Activated CD8-positive, alpha-beta memory T cell treated with anti-CD3 and anti-CD28 coated beads, Interleukin-2, amount 50 U/mL, for 1 hour (primary cell): ENCODE measurements at regions not wholly inside any gene's neighbourhood (a gene's known extent, or its start where the extent isn't known, plus 50 kb on each side); places are given as distances from the start of the nearest gene placed in this dataset.
"Not testable (repeated sequence)": the region's sequence is repeated elsewhere in the genome, so short reads cannot be mapped to it uniquely, and the experiment has no call there.

Experiments used
- DNase-seq: peaks from one replicate; pipeline ENCODE4 v3.0.0-alpha.2; 2020; ENCODE audit errors: extremely low read depth

DNA sequence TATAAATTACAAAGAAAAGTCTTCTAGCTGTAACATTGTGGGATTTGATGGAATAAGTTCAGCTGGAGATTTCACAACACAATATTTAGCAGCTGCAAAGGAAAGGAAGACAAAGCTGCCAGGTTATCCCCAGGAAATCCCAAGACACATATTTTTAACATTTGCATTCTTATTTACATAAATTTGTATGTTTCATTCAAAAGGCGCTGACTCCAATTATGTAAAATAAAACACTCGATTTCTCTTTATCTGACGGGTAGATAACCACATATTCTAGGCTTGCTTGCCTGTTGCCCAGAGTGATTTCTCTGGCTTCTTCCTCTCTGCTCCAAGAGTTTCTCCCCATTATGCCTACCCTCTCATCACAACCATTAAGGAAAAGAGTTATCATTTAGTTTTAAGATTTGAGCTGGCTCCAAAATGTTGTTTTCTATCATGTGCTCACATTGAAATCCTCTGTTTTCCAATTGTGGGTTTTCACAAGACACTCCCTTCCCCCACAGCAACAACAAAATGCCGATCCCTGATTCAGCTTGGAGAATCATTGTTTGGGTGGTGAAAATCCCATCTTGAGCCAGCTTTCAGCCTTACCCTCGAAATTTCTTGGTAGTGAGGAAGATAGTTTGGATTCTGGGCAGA is 128.2 kb upstream of the RASGEF1B start:
- DNase-seq: no peak

GRCh38 chr4:81595798-81596610 is 124.3 kb upstream of the RASGEF1B start:
- no peak for DNase-seq

- DNase-seq: no peak
Observed at GRCh38 chr4:81595287-81595686, 123.6 kb upstream of the RASGEF1B start.

GRCh38 chr4:81594490-81595159 is 122.9 kb upstream of the RASGEF1B start:
- DNase-seq: no peak

GRCh38 chr4:81592701-81593100 is 121.0 kb upstream of the RASGEF1B start:
- DNase-seq: no peak

DNA sequence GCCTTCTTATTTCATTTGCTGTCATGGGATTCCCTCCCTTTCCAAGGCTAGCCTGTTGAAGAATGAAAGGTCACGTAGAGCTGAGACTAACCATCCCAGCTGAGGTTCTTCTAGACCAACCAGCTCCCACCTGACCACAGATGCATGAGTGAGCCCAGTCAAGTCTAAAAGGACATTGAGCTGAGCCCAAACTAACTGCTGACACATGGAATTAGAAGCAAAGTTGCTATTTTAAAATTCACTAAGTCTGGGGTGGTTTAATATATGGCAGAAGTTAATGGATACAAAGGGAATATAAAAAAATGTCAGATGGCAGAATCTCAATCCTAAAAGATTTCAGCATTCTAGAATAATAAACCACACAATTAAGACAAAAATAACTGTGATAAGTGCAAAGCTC is 118.9 kb upstream of the RASGEF1B start:
- DNase-seq: no peak

- no peak for DNase-seq
Observed at GRCh38 chr4:81589262-81589661, 117.6 kb upstream of the RASGEF1B start.

DNA sequence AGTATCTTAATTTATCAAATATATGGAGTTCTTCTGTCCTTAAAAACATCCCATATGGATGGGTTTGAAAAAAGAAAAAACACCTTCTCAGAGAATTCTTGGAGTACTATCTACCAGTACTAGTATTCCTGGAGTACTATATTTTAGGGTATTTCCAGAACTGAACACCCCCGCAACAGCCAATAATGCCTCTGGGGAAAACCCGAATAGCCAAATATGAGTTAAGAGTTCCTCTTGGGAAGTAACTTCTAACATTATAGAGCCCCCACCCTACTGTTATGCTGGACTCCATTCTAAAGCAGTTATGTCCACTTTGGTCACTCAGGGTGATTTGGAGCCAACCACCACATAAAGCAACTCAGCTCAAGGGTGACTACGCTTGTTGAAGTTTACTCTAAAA is 115.0 kb upstream of the RASGEF1B start:
- DNase-seq: no peak

- DNase-seq: not testable (repeated sequence)
Observed at GRCh38 chr4:81580994-81581374, 109.3 kb upstream of the RASGEF1B start.

- DNase-seq: no peak
Observed at GRCh38 chr4:81580346-81580993, 108.8 kb upstream of the RASGEF1B start.

- no peak for DNase-seq
Observed at GRCh38 chr4:81577392-81577791, 105.7 kb upstream of the RASGEF1B start.

- no peak for DNase-seq
Observed at GRCh38 chr4:81574991-81575390, 103.3 kb upstream of the RASGEF1B start.

DNA sequence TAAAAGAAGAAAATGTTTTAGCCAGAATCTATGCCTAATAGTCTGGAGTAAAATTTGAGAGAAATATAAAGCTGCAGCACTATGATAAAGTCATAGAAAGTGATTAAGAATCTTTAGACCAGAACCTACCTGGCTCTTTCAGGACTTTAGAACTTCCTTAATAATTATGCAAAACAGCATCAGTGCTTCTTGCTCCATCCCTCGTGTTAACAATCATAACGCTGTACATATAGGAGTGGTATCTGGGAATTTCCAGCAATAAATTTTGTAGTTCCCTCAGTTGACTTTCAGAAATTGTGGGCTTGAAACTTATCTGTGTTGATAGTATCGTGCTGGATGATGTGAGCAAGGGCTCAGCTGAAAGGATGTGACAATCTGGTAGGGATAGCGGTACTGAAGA is 102.1 kb upstream of the RASGEF1B start:
- no peak for DNase-seq

DNA sequence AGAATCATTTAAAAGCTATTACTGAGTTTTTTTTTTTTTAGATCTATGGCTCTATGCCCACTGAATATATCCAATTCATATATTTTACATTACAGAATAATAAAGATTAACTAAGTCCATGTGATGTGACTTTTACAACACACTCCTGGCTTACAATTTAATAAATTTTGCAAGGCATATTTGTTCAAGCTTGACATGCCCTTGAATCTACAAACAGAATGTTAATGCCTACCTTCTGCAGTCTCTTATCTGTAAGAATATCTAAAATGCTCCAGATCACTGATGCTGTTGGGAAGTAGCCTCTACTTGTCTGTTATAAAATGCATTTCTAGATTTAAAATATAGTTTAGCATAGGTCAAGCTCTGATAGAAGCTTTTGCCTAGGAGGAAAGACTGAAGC is 100.7 kb upstream of the RASGEF1B start:
- no peak for DNase-seq

DNA sequence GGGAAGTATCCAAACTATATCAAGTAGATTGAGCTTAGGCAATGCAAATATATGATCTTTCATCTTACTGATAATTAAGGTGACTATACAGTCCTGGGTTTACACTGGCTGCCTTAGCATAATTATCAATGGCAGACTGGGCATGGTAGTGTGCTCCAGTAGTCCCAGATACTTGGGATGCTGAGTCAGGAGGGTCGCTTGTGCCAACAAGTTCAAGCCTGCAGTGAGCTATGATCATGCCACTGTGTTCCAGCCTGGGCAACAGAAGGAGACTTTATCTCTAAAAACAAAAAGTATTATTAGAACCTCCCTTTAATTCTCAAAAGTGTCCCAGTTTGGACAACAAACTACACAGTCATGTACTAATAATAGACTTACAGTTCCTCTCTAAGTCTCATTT is 99.4 kb upstream of the RASGEF1B start:
- DNase-seq: no peak

DNA sequence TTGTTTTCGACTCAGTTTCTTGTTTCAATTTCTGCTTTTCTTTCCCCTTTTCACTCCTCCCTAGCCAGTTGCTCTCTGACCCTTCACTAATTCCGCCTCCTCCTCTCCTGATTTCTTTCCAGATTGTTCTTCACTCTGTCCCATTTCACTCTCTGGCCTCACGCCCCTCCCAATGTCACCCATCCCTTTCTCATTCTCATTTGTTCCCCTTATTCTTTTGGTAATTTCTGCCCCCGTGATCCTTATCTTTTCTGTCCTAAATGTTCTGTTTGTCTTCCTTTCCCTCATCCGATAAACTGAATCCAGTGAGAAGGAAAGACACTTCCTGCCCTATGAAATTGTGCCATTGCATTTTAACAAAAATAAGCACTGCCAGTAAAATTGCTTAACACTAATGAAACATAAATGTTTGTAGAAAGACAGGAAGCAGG is 94.5 kb upstream of the RASGEF1B start:
- DNase-seq: no peak

DNA sequence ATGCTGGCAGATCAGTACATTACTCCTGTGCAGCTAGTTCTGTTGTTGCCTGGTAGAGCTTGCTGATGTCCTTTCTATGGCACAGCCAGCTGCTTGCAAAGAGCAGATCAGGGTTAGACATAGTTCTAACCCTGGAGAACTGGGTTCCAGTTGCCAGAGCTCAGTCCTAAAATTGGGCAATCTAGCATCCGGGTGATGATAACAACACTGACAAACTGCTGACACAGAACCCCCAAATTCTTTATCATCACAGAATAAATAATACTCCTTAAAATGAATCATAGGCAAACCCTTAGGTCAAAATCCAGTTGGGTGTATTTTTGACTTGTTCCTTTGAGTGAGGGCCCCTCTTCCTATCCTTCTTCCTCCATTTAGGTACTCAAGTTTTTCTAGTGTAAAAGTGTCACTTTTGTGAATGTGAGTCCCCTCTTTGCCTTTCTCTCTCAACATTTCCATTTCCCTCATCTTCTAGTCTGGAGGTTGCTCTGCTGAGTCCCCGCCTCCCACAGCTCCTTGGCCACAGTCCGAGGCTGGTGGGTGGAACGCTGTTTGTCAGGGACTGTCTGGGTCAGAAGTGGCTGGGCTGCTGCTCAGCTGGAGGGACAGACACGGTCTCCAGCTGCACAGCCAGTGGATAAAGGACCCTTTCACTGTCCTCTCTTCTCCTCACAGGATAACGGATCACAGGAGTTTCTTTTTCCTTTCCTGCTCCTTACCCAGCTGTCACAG is 93.6 kb upstream of the RASGEF1B start:
- no peak for DNase-seq

DNA sequence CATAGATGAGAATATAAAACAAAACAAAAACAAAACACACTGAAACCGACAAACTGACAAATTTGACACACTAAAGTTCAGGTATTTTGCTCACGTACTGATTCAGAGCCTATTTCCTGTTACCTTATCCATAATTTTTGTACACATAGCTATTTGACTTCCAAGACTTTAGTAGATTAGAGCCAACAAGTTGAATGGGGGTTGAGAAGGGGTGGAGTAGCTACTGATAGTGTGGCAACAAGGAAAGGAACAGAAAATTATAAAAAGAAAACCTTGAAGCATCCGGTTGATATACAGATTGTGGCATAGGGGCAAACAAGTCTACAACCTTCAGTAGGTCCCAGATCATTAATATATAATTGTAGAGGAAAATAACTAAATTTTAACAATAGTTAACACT is 92.3 kb upstream of the RASGEF1B start:
- DNase-seq: no peak

DNA sequence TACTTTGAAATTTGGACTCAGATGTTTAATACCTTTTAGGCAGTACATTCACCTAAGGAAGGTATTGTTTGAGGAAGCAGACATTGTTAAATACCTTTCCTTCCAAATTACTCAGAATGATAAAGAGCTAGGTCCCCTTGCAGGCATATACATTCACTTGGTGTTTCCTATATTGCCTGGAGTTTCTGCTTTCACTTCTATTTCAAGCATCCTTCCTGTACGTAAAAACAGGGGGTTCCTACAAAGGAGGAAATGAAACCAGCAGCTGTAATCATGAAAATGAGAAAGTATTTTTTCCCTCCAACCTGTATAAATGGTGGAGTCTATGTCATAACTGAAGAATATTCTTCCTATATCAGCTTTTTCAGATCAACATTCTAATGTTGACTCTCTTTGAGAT is 90.4 kb upstream of the RASGEF1B start:
- no peak for DNase-seq

DNA sequence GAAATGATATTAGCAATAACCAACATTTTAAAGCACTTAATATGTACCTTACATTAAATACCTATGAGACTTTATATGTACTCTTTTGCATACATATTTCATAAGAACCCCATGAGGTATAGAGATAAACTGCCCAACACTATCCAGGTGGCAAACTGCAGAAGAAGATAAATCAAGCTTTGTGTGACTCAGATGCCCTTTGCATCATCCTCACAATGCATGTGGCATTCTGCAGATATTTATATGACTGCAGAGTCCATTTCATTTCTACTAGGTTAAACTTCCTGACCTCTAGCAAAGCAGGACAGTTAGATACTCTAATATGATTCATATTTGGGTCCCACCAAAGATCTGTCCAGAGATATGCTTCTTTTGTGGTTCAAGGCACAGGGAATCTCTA is 85.6 kb upstream of the RASGEF1B start:
- DNase-seq: no peak

GRCh38 chr4:81555489-81555888 is 83.8 kb upstream of the RASGEF1B start:
- DNase-seq: no peak

GRCh38 chr4:81552086-81552485 is 80.4 kb upstream of the RASGEF1B start:
- DNase-seq: no peak
